Tongue (tissue), 1 donor: ENCODE measurements at regions not wholly inside any gene's neighbourhood (a gene's known extent, or its start where the extent isn't known, plus 50 kb on each side); places are given as distances from the start of the nearest gene placed in this dataset.

ENCODE experiments used
- DNase-seq: peaks from one replicate; pipeline ENCODE4 v3.0.0-alpha.2; 2015

GRCh38 chr1:79808816-79809475 lies 802.4 kb upstream of the ADGRL4 start:
- DNase-seq: no peak

- no peak for DNase-seq
Measured at GRCh38 chr1:79807816-79808215, 801.3 kb upstream of the ADGRL4 start.

GRCh38 chr1:79797487-79797886 lies 791.0 kb upstream of the ADGRL4 start:
- no peak for DNase-seq

- no peak for DNase-seq
Measured at GRCh38 chr1:79796434-79796833, 789.9 kb upstream of the ADGRL4 start.

- no peak for DNase-seq
Measured at GRCh38 chr1:79792219-79792930, 785.8 kb upstream of the ADGRL4 start.

GRCh38 chr1:79791488-79792218 lies 785.1 kb upstream of the ADGRL4 start:
- DNase-seq: no peak

- no peak for DNase-seq
Measured at GRCh38 chr1:79790950-79791349, 784.4 kb upstream of the ADGRL4 start.

GRCh38 chr1:79787631-79788030 lies 781.1 kb upstream of the ADGRL4 start:
- no peak for DNase-seq

GRCh38 chr1:79785964-79786363 lies 779.4 kb upstream of the ADGRL4 start:
- DNase-seq: no peak

- no peak for DNase-seq
Measured at GRCh38 chr1:79785561-79785960, 779.0 kb upstream of the ADGRL4 start.

- DNase-seq: no peak
Measured at GRCh38 chr1:79781261-79781660, 774.7 kb upstream of the ADGRL4 start.

GRCh38 chr1:79777481-79778219 lies 771.1 kb upstream of the ADGRL4 start:
- DNase-seq: no peak

- no peak for DNase-seq
Measured at GRCh38 chr1:79775402-79775801, 768.9 kb upstream of the ADGRL4 start.

GRCh38 chr1:79773385-79773784 lies 766.9 kb upstream of the ADGRL4 start:
- no peak for DNase-seq

- no peak for DNase-seq
Measured at GRCh38 chr1:79762461-79762860, 755.9 kb upstream of the ADGRL4 start.

GRCh38 chr1:79760531-79760930 lies 754.0 kb upstream of the ADGRL4 start:
- peak; percentile 46 for DNase-seq

GRCh38 chr1:79749607-79750006 lies 743.1 kb upstream of the ADGRL4 start:
- no peak for DNase-seq

GRCh38 chr1:79745929-79746328 lies 739.4 kb upstream of the ADGRL4 start:
- DNase-seq: no peak

- no peak for DNase-seq
Measured at GRCh38 chr1:79744746-79745145, 738.2 kb upstream of the ADGRL4 start.

GRCh38 chr1:79741720-79742421 lies 735.3 kb upstream of the ADGRL4 start:
- no peak for DNase-seq

GRCh38 chr1:79738101-79738500 lies 731.6 kb upstream of the ADGRL4 start:
- DNase-seq: no peak

- no peak for DNase-seq
Measured at GRCh38 chr1:79737193-79737592, 730.7 kb upstream of the ADGRL4 start.
